H1 (cell line): ENCODE measurements at regions not wholly inside any gene's neighbourhood (a gene's known extent, or its start where the extent isn't known, plus 50 kb on each side); places are given as distances from the start of the nearest gene placed in this dataset.

Source experiments
- CTCF ChIA-PET: fragments of 300-600 bp; sonication (Branson Sonifier 250); formaldehyde crosslinking; loops from one replicate; lab custom pipeline; 2021; ENCODE audit not compliant: partially characterized antibody; lab: Charles Lee
- POLR2A ChIA-PET: fragments of 300-600 bp; sonication (Branson Sonifier 250); formaldehyde crosslinking; loops from one replicate; lab custom pipeline; 2021; ENCODE audit warnings: inconsistent platforms; ENCODE audit not compliant: partially characterized antibody; lab: Charles Lee
- DNase-seq, 2 experiments: peaks; one replicate each; pipeline versions ENCODE4 v3.0.0 to v3.0.0-alpha.2; 2010 to 2022; ENCODE audit warnings: low spot score in 2 of 2, low read depth in 1 of 2, mixed read lengths in 1 of 2
- FAIRE-seq: peaks from 2 replicates; lab custom pipeline; 2011; peaks lifted over from hg19 to GRCh38; lab: Jason Lieb, UNC
- H2AFZ ChIP-seq: 2 replicates; pipeline ENCODE4 v1.8.1; 2012; ENCODE audit warnings: low read length, inconsistent platforms
- H2AK5ac ChIP-seq: 2 replicates; pipeline ENCODE4 v1.6.1; 2013; ENCODE audit warnings: low read depth, low read length
- H2BK120ac ChIP-seq: replicated peaks from 2 replicates; pipeline ENCODE3; 2013; ENCODE audit warnings: low read depth, low read length, inconsistent platforms
- H2BK12ac ChIP-seq: 2 replicates; pipeline ENCODE4 v1.6.1; 2013; ENCODE audit warnings: low read depth, low read length
- H2BK15ac ChIP-seq: 2 replicates; pipeline ENCODE4 v1.6.1; 2013; ENCODE audit warnings: low read length
- H2BK20ac ChIP-seq: 2 replicates; pipeline ENCODE4 v1.6.1; 2013; ENCODE audit warnings: low read length
- H2BK5ac ChIP-seq: 2 replicates; pipeline ENCODE4 v1.6.1; 2013; ENCODE audit warnings: low read depth, low read length
- H3K14ac ChIP-seq: 2 replicates; pipeline ENCODE4 v1.6.1; 2013; ENCODE audit warnings: inconsistent platforms; ENCODE audit not compliant: insufficient read length
- H3K18ac ChIP-seq: 2 replicates; pipeline ENCODE4 v1.6.1; 2013; ENCODE audit warnings: low read length; ENCODE audit errors: extremely low read depth
- H3K23ac ChIP-seq: 2 replicates; pipeline ENCODE4 v1.6.1; 2013; ENCODE audit warnings: inconsistent platforms; ENCODE audit not compliant: insufficient read length
- H3K23me2 ChIP-seq: 2 replicates; pipeline ENCODE4 v1.6.1; 2013; ENCODE audit warnings: low read depth, low read length
- H3K27ac ChIP-seq: 2 replicates; pipeline ENCODE4 v1.6.1; 2011; ENCODE audit warnings: low read depth, low read length, inconsistent platforms
- H3K27me3 ChIP-seq, 4 experiments: replicated peaks in 1 of 4; 1 replicate in 1 of 4; 2 replicates in 3 of 4; pipeline versions ENCODE4 v1.6.1 to v1.8.1; 2011 to 2013; ENCODE audit warnings: low read length in 3 of 4, mild to moderate bottlenecking in 3 of 4, inconsistent platforms in 2 of 4, mixed read lengths in 2 of 4, moderate library complexity in 1 of 4; ENCODE audit not compliant: control insufficient read depth in 3 of 4, insufficient read depth in 3 of 4; ENCODE audit errors: extremely low read depth in 1 of 4
- H3K36me3 ChIP-seq, 4 experiments: 2 replicates each; pipeline versions ENCODE4 v1.6.1 to v1.8.1; 2011 to 2013; ENCODE audit warnings: mild to moderate bottlenecking in 4 of 4, low read length in 3 of 4, moderate library complexity in 2 of 4, control low read depth in 1 of 4, inconsistent platforms in 1 of 4; ENCODE audit not compliant: insufficient read depth in 4 of 4, control insufficient read depth in 2 of 4
- H3K4ac ChIP-seq: replicated peaks from 2 replicates; pipeline ENCODE3; 2013; ENCODE audit warnings: low read length, low read depth, mixed read lengths, inconsistent platforms; ENCODE audit not compliant: insufficient read length
- H3K4me1 ChIP-seq, 4 experiments: replicated peaks in 1 of 4; 1 replicate in 1 of 4; 2 replicates in 3 of 4; pipeline versions ENCODE4 v1.6.1 to v1.8.1; 2011 to 2013; ENCODE audit warnings: low read length in 3 of 4, inconsistent platforms in 2 of 4, mixed read lengths in 1 of 4; ENCODE audit not compliant: insufficient read depth in 4 of 4, control insufficient read depth in 3 of 4
- H3K4me2 ChIP-seq, 2 experiments: 2 replicates each; pipeline versions ENCODE4 v1.6.1 to v1.8.1; 2011 to 2013; ENCODE audit warnings: low read depth in 2 of 2, low read length in 2 of 2, control low read depth in 1 of 2, inconsistent platforms in 1 of 2, mild to moderate bottlenecking in 1 of 2; ENCODE audit not compliant: insufficient read depth in 1 of 2
- H3K4me3 ChIP-seq, 4 experiments: fragments of 200-600, 300-600 bp in 1 of 4; sonication (generic), shearing (Covaris generic), sonication (Bioruptor Twin) in 1 of 4; 2 replicates each; pipeline versions ENCODE4 v1.5.1 to v1.8.1; 2011 to 2016; ENCODE audit warnings: low read length in 4 of 4, low read depth in 3 of 4, control low read depth in 2 of 4, inconsistent platforms in 2 of 4, mild to moderate bottlenecking in 2 of 4, mixed read lengths in 1 of 4, moderate library complexity in 1 of 4; ENCODE audit not compliant: insufficient read depth in 2 of 4; ENCODE audit errors: extremely low read depth in 1 of 4
- H3K56ac ChIP-seq: replicated peaks from 2 replicates; pipeline ENCODE3; 2013; ENCODE audit warnings: low read depth, mild to moderate bottlenecking, mixed read lengths, low read length, inconsistent platforms; ENCODE audit not compliant: insufficient read length
- H3K79me1 ChIP-seq: 2 replicates; pipeline ENCODE4 v1.6.1; 2013; ENCODE audit warnings: low read depth, low read length, control low read depth
- H3K79me2 ChIP-seq, 2 experiments: 2 replicates each; pipeline versions ENCODE4 v1.6.1 to v1.8.1; 2012 to 2013; ENCODE audit warnings: low read length in 2 of 2, mild to moderate bottlenecking in 2 of 2, inconsistent platforms in 1 of 2; ENCODE audit not compliant: insufficient read depth in 2 of 2, control insufficient read depth in 1 of 2
- H3K9ac ChIP-seq, 4 experiments: replicated peaks in 1 of 4; 1 replicate in 1 of 4; 2 replicates in 3 of 4; pipeline versions ENCODE4 v1.6.1 to v1.8.1; 2011 to 2013; ENCODE audit warnings: low read depth in 3 of 4, low read length in 3 of 4, control low read depth in 2 of 4, mild to moderate bottlenecking in 2 of 4, moderate library complexity in 2 of 4, inconsistent platforms in 1 of 4; ENCODE audit errors: extremely low read depth in 1 of 4
- H3K9me3 ChIP-seq, 2 experiments: 2 replicates each; pipeline versions ENCODE4 v1.6.1 to v1.8.1; 2012 to 2013; ENCODE audit warnings: mild to moderate bottlenecking in 2 of 2, moderate library complexity in 2 of 2, control low read depth in 1 of 2, inconsistent platforms in 1 of 2, low read depth in 1 of 2, low read length in 1 of 2, mixed read lengths in 1 of 2; ENCODE audit not compliant: insufficient read depth in 2 of 2
- H4K20me1 ChIP-seq, 2 experiments: replicated peaks in 1 of 2; 2 replicates each; pipeline versions ENCODE3 to v1.8.1; 2011 to 2013; ENCODE audit warnings: inconsistent platforms in 2 of 2, low read length in 2 of 2, mild to moderate bottlenecking in 1 of 2; ENCODE audit not compliant: insufficient read depth in 2 of 2, control insufficient read depth in 1 of 2
- H4K5ac ChIP-seq: 2 replicates; pipeline ENCODE4 v1.6.1; 2013; ENCODE audit warnings: low read length, low read depth, mixed read lengths, inconsistent platforms; ENCODE audit not compliant: insufficient read length
- H4K8ac ChIP-seq: 2 replicates; pipeline ENCODE4 v1.8.0; 2013; ENCODE audit warnings: mild to moderate bottlenecking, moderate library complexity, low read length, inconsistent platforms; ENCODE audit not compliant: insufficient read depth; ENCODE audit errors: extremely low read depth
- H4K91ac ChIP-seq: replicated peaks from 2 replicates; pipeline ENCODE3; 2013; ENCODE audit warnings: low read length, mixed read lengths, inconsistent platforms; ENCODE audit not compliant: insufficient read length
- NANOG ChIP-seq: IDR thresholded peaks from 2 replicates; pipeline ENCODE4 v1.6.1; 2011; ENCODE audit warnings: low read length, low read depth, mild to moderate bottlenecking, inconsistent platforms; ENCODE audit not compliant: insufficient read depth, poor library complexity, severe bottlenecking
- WGBS, 2 experiments: shearing (Covaris generic) in 1 of 2; methylation state at CpG; one replicate each; pipeline versions ENCODE4 v1.1.6 to v1.1.7; 2013 to 2015; ENCODE audit warnings: low lambda C conversion rate in 2 of 2, mixed read lengths in 2 of 2, inconsistent platforms in 1 of 2, low coverage in 1 of 2, missing lambda C conversion rate in 1 of 2; ENCODE audit not compliant: insufficient replicate concordance in 2 of 2, insufficient coverage in 1 of 2, insufficient read length in 1 of 2; ENCODE audit errors: extremely low coverage in 1 of 2, missing lambda C conversion rate in 1 of 2; 5-methylcytosine and 5-hydroxymethylcytosine counted together
- TF ChIP-seq, protein P1 (sequence below): IDR thresholded peaks from 2 replicates; pipeline ENCODE4 v1.6.1; 2012; ENCODE audit warnings: inconsistent platforms

DNA sequence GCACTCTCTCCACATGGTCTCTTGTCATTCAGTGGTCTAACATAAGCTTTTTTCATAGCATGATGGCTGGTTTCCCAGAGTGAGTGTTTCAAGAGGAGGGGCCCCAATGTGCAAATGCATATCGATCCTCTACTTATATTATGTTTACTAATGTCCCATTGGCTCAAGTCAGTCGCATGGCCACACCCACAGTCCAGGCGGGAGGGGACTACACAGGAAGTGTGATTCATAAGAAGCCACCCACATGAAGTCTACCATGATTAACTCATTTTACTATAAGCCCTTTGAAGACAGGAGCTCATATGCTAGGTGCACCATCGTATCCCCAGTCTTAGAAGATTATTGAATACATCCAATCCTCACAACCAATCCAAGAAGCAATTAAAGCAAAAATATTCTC is 89.5 kb upstream of the ISX start:
- CTCF ChIA-PET, result interaction anchor here (0.6 to 2.5 kb wide), 28 partner anchors 8 to 740 kb away, joined by 3 to 17 read pairs (median 3); no protein-coding TSS in a partner anchor
- WGBS, 2 experiments, result 86% methylated on average over 4 of the region's 4 CpGs; no CpG with 5 or more reads in 1 of the 2 experiments
- H3K4me3 ChIP-seq, result no peak overlapping the region
- no peaks in the 10 kb centered on the region for H3K36me3 ChIP-seq
- H2AFZ ChIP-seq, result no peak overlapping the region
- no peak overlapping the region for H2BK12ac ChIP-seq
- H2BK20ac ChIP-seq, result no peak overlapping the region
- no peak overlapping the region for H4K5ac ChIP-seq
- H4K20me1 ChIP-seq, result no peaks in the 10 kb centered on the region
- POLR2A ChIA-PET, result no interaction called here
- no peaks in the 10 kb centered on the region for H3K27me3 ChIP-seq
- no peak overlapping the region for H3K23ac ChIP-seq
- no peaks in the 10 kb centered on the region for H3K9me3 ChIP-seq
- DNase-seq (no peak), FAIRE-seq (no peak)
- H4K8ac ChIP-seq, result no peak overlapping the region; the same call in 1 of the 2 replicates
- no peak overlapping the region for H2BK5ac ChIP-seq
- no peak overlapping the region for H3K18ac ChIP-seq
- H3K27ac ChIP-seq, result no peak overlapping the region
- H3K23me2 ChIP-seq, result no peaks in the 10 kb centered on the region
- no peak overlapping the region for H3K4me2 ChIP-seq
- no peak overlapping the region for H4K91ac ChIP-seq
- H2AK5ac ChIP-seq, result no peak overlapping the region
- no peak for TF ChIP-seq NANOG
- TF ChIP-seq, protein P1, sequence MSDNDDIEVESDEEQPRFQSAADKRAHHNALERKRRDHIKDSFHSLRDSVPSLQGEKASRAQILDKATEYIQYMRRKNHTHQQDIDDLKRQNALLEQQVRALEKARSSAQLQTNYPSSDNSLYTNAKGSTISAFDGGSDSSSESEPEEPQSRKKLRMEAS, result no peak
- TF ChIP-seq, all 59 proteins: peak for 0
- no peak overlapping the region for H2BK15ac ChIP-seq
- H3K56ac ChIP-seq, result no peak overlapping the region
- no peak overlapping the region for H2BK120ac ChIP-seq
- H3K4me1 ChIP-seq, result peaks cover 0 to 15% (median 7%) of the 10 kb centered on the region in 4 experiments; a peak in 6 of 7 replicates
- no peak overlapping the region for H3K4ac ChIP-seq
- H3K9ac ChIP-seq, result no peak overlapping the region
- no peaks in the 10 kb centered on the region for H3K79me1 ChIP-seq
- H3K79me2 ChIP-seq, result no peaks in the 10 kb centered on the region
- no peak overlapping the region for H3K14ac ChIP-seq
